Naive thymus-derived CD4-positive, alpha-beta T cell (primary cell): ENCODE measurements at regions not wholly inside any gene's neighbourhood (a gene's known extent, or its start where the extent isn't known, plus 50 kb on each side); places are given as distances from the start of the nearest gene placed in this dataset.

Experiments used
- ATAC-seq: fragments of 150-1000 bp; cut with Tn5 transposase; 2 replicates; pipeline ENCODE4 v1.10.0; 2021; ENCODE audit warnings: mild to moderate bottlenecking, moderate library complexity
- CTCF ChIA-PET: fragments of 350-600 bp; sonication (Branson Sonifier 250); formaldehyde crosslinking; loops from one replicate; lab custom pipeline; 2021; ENCODE audit warnings: antibody characterized with exemption; lab: Charles Lee
- POLR2A ChIA-PET: fragments of 350-600 bp; sonication (Branson Sonifier 250); formaldehyde crosslinking; loops from one replicate; lab custom pipeline; 2021; ENCODE audit warnings: antibody characterized with exemption, inconsistent platforms; lab: Charles Lee
- DNase-seq, 9 donors: peaks; one replicate each; pipeline versions ENCODE4 v3.0.0 to v3.0.0-alpha.2; 2020 to 2022; ENCODE audit warnings: mixed read lengths in 1 of 9
- H3K27ac ChIP-seq: one replicate; pipeline ENCODE4 v1.7.0; 2013; ENCODE audit warnings: mild to moderate bottlenecking, low read depth, low read length, moderate library complexity
- H3K27me3 ChIP-seq, 2 donors: one replicate each; pipeline ENCODE4 v1.7.0; 2013; ENCODE audit warnings: low read length in 2 of 2, mild to moderate bottlenecking in 2 of 2, moderate library complexity in 2 of 2; ENCODE audit not compliant: control insufficient read depth in 2 of 2, insufficient read depth in 2 of 2
- H3K36me3 ChIP-seq, 3 experiments: 1 replicate in 2 of 3; 2 replicates in 1 of 3; pipeline ENCODE4 v1.7.0; 2013; ENCODE audit warnings: low read length in 3 of 3, mild to moderate bottlenecking in 3 of 3, moderate library complexity in 1 of 3; ENCODE audit not compliant: insufficient read depth in 3 of 3, control insufficient read depth in 2 of 3
- H3K4me1 ChIP-seq, 2 donors: one replicate each; pipeline ENCODE4 v1.7.0; 2013; ENCODE audit warnings: low read length in 2 of 2, mild to moderate bottlenecking in 2 of 2, moderate library complexity in 1 of 2; ENCODE audit not compliant: control insufficient read depth in 2 of 2, insufficient read depth in 2 of 2
- H3K4me3 ChIP-seq: 2 replicates; pipeline ENCODE4 v1.7.0; 2013; ENCODE audit warnings: mild to moderate bottlenecking, low read length
- H3K9me3 ChIP-seq, 3 experiments: 1 replicate in 2 of 3; 2 replicates in 1 of 3; pipeline ENCODE4 v1.7.0; 2013; ENCODE audit warnings: low read length in 3 of 3; ENCODE audit not compliant: control insufficient read depth in 2 of 3
- H3K27ac Mint-ChIP-seq, 9 donors: one replicate each; pipeline ENCODE4 v1.8.0; 2020 to 2022; ENCODE audit warnings: mixed read lengths in 9 of 9, mild to moderate bottlenecking in 8 of 9, moderate library complexity in 5 of 9, inconsistent platforms in 2 of 9
- H3K27me3 Mint-ChIP-seq, 5 donors: one replicate each; pipeline ENCODE4 v1.8.0; 2021 to 2022; ENCODE audit warnings: mixed read lengths in 5 of 5, mild to moderate bottlenecking in 1 of 5
- H3K36me3 Mint-ChIP-seq, 5 donors: one replicate each; pipeline ENCODE4 v1.8.0; 2020 to 2022; ENCODE audit warnings: mixed read lengths in 5 of 5, mild to moderate bottlenecking in 3 of 5, inconsistent platforms in 1 of 5
- H3K4me1 Mint-ChIP-seq, 7 donors: one replicate each; pipeline ENCODE4 v1.8.0; 2020 to 2022; ENCODE audit warnings: mixed read lengths in 7 of 7, mild to moderate bottlenecking in 3 of 7, inconsistent platforms in 1 of 7
- H3K4me3 Mint-ChIP-seq, 10 donors: one replicate each; pipeline ENCODE4 v1.8.0; 2020 to 2022; ENCODE audit warnings: mild to moderate bottlenecking in 10 of 10, mixed read lengths in 10 of 10, moderate library complexity in 6 of 10, inconsistent platforms in 2 of 10
- H3K9me3 Mint-ChIP-seq, 11 donors: one replicate each; pipeline ENCODE4 v1.8.0; 2020 to 2022; ENCODE audit warnings: mixed read lengths in 11 of 11, mild to moderate bottlenecking in 4 of 11, inconsistent platforms in 1 of 11, moderate library complexity in 1 of 11
- intact Hi-C, 2 donors: fragments of 100-400 bp; cut with micrococcal nuclease; formaldehyde crosslinking; loops; one replicate each; pipeline ENCODE4 v1.15.1; 2023

DNA sequence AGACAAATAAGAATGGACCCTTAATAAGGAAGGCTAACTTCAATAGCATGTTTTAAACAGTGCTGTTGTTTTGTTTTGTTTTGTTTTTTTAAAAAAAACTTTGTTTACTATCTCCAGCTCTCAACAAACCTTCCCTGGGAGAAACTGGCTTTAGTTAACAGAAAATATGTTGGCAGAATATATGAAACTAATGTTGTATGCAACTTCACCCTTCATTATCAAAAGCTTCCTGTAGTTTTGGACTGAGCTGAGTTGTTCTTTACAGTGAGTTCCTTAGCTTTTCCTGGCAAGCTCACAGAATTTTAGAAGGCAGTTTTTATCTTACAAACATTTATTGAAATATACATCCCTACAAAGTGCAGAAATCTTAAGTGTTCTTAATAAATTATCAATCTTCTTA is 2480.7 kb upstream of the PCDH20 start:
- DNase-seq (no peak), ATAC-seq (no peak)
- Mint-ChIP-seq H3K9me3 (peaks cover 0 to 10% (median 2%) of the 10 kb centered on the region in 11 donors), H3K4me1 (no peaks in the 10 kb centered on the region), H3K36me3 (no peaks in the 10 kb centered on the region), H3K4me3 (no peak overlapping the region), H3K27ac (no peak overlapping the region), H3K27me3 (no peaks in the 10 kb centered on the region)
- H3K9me3 ChIP-seq: no peaks in the 10 kb centered on the region
- POLR2A ChIA-PET: no interaction called here
- no peaks in the 10 kb centered on the region for H3K4me1 ChIP-seq
- H3K36me3 ChIP-seq: no peaks in the 10 kb centered on the region
- intact Hi-C loops: no loop called here
- CTCF ChIA-PET: no interaction called here
- no peaks in the 10 kb centered on the region for H3K27me3 ChIP-seq
- H3K4me3 ChIP-seq: no peak overlapping the region
- no peak overlapping the region for H3K27ac ChIP-seq

GRCh38 chr13:63882052-63882451 is 2466.4 kb upstream of the PCDH20 start:
- no peaks in the 10 kb centered on the region for H3K9me3 ChIP-seq
- no peak for DNase-seq
- no peaks in the 10 kb centered on the region for H3K27me3 ChIP-seq
- ChIA-PET CTCF (no interaction called here), POLR2A (no interaction called here)
- H3K36me3 ChIP-seq: no peaks in the 10 kb centered on the region
- intact Hi-C loops: no loop called here
- H3K9me3 Mint-ChIP-seq: peaks cover 0 to 16% (median 8%) of the 10 kb centered on the region in 11 donors
- H3K4me1 ChIP-seq: no peaks in the 10 kb centered on the region
- no peaks in the 10 kb centered on the region for H3K36me3 Mint-ChIP-seq
- no peak overlapping the region for H3K4me3 Mint-ChIP-seq
- ATAC-seq: no peak
- H3K4me1 Mint-ChIP-seq: no peaks in the 10 kb centered on the region
- H3K27me3 Mint-ChIP-seq: no peaks in the 10 kb centered on the region
- no peak overlapping the region for H3K27ac Mint-ChIP-seq
- H3K27ac ChIP-seq: no peak overlapping the region
- H3K4me3 ChIP-seq: no peak overlapping the region

DNA sequence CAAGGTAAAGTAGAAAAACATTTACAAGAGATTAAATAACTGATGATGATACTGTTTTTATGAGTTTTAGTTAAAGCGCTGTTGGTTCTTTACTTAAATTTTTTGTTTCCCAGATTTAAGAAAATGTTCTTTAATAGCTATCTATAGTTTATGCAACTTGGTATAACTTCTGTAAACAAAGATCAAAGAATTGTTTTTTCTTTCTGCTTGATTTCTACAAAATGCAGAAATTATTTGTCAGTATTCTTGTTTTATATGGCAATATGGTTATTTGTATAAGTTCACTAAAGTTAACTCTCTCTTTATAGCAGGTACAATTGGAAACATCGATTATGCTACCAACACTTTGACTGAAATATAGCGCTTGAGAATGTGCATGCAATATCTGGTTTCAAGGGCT is 2465.1 kb upstream of the PCDH20 start:
- Histone ChIP-seq H3K4me1 (no peaks in the 10 kb centered on the region), H3K4me3 (no peak overlapping the region), H3K27ac (no peak overlapping the region), H3K36me3 (no peaks in the 10 kb centered on the region), H3K9me3 (no peaks in the 10 kb centered on the region), H3K27me3 (no peaks in the 10 kb centered on the region)
- Mint-ChIP-seq H3K4me3 (no peak overlapping the region), H3K27me3 (no peaks in the 10 kb centered on the region), H3K4me1 (no peaks in the 10 kb centered on the region), H3K27ac (no peak overlapping the region), H3K9me3 (peaks cover 0 to 19% (median 10%) of the 10 kb centered on the region in 11 donors), H3K36me3 (no peaks in the 10 kb centered on the region)
- no peak for DNase-seq
- POLR2A ChIA-PET: no interaction called here
- ATAC-seq: no peak
- intact Hi-C loops: no loop called here
- CTCF ChIA-PET: no interaction called here

DNA sequence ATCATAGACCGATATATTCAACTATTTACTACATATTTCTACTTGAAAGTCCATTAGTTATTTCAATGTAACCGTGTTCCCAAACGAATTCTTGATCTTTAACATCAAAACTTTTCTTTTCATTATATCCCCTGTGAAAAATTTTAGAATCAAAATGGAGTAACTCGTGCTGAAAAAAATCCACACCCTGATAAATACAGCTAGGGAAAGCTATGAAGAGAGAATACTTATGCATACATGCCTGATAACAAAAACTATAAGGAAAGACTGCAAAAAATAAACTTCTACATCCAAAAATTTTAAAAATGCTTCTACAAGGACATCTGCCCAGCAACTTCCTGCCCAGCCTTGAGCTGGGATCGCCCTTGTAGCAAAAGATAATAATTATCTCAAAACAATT is 2458.3 kb upstream of the PCDH20 start:
- H3K36me3 Mint-ChIP-seq: no peaks in the 10 kb centered on the region
- DNase-seq (no peak), ATAC-seq (no peak)
- Histone ChIP-seq H3K9me3 (peaks cover 0 to 2% (median 0%) of the 10 kb centered on the region in 3 experiments), H3K27me3 (no peaks in the 10 kb centered on the region), H3K4me1 (no peaks in the 10 kb centered on the region), H3K4me3 (no peak overlapping the region), H3K27ac (no peak overlapping the region), H3K36me3 (no peaks in the 10 kb centered on the region)
- ChIA-PET POLR2A (no interaction called here), CTCF (no interaction called here)
- no peak overlapping the region for H3K27ac Mint-ChIP-seq
- H3K9me3 Mint-ChIP-seq: peaks cover 0 to 21% (median 7%) of the 10 kb centered on the region in 11 donors
- H3K4me3 Mint-ChIP-seq: no peak overlapping the region
- no peaks in the 10 kb centered on the region for H3K4me1 Mint-ChIP-seq
- intact Hi-C loops: no loop called here
- no peaks in the 10 kb centered on the region for H3K27me3 Mint-ChIP-seq

DNA sequence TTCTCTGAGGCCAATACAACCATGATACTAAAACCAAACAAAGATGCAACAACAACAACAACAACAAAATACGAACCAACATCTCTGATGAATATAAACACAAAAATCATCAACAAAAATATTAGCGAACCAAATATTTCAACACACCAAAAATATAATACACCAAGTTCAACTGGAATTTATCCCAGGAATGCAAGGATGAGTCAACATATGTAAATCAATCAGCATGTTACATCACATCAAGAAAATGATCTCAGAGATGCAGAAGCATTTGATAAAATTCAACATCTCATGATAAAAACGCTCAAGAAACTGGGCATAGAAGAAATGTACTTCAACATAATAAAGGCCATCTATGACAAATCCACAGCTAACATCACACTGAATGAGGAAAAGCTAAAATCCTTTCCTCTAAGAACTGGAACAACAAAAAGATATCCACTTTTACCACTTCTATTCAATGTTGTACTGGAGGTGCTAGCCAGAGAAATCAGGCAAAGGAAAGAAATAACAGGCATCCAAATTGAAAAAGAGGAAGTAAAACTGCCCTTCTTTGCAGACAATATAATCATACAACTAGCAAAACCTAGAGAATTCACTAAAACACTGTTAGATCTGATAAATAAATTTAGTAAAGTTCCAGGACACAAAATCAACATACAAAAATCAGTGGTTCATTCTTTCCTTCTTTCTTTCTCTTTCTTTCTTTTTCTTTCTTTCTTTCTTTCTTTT is 2448.7 kb upstream of the PCDH20 start:
- Histone ChIP-seq H3K27ac (no peak overlapping the region), H3K9me3 (no peaks in the 10 kb centered on the region), H3K4me3 (no peak overlapping the region), H3K4me1 (no peaks in the 10 kb centered on the region), H3K36me3 (no peaks in the 10 kb centered on the region), H3K27me3 (no peaks in the 10 kb centered on the region)
- no peak for ATAC-seq
- Mint-ChIP-seq H3K4me1 (no peaks in the 10 kb centered on the region), H3K4me3 (no peak overlapping the region), H3K36me3 (no peaks in the 10 kb centered on the region), H3K9me3 (peaks cover 2 to 31% (median 7%) of the 10 kb centered on the region in 11 donors), H3K27me3 (no peaks in the 10 kb centered on the region), H3K27ac (no peak overlapping the region)
- intact Hi-C loops: no loop called here
- no peak for DNase-seq
- POLR2A ChIA-PET: no interaction called here
- CTCF ChIA-PET: no interaction called here

- no peaks in the 10 kb centered on the region for H3K36me3 ChIP-seq
- no peak overlapping the region for H3K27ac Mint-ChIP-seq
- H3K36me3 Mint-ChIP-seq: no peaks in the 10 kb centered on the region
- H3K4me1 ChIP-seq: no peaks in the 10 kb centered on the region
- H3K9me3 Mint-ChIP-seq: peaks cover 0 to 7% (median 0%) of the 10 kb centered on the region in 11 donors
- intact Hi-C loops: no loop called here
- no peak overlapping the region for H3K4me3 ChIP-seq
- ChIA-PET POLR2A (no interaction called here), CTCF (no interaction called here)
- H3K27me3 Mint-ChIP-seq: no peaks in the 10 kb centered on the region
- H3K27me3 ChIP-seq: no peaks in the 10 kb centered on the region
- no peaks in the 10 kb centered on the region for H3K9me3 ChIP-seq
- ATAC-seq: no peak
- no peak for DNase-seq
- no peaks in the 10 kb centered on the region for H3K4me1 Mint-ChIP-seq
- H3K4me3 Mint-ChIP-seq: no peak overlapping the region
- H3K27ac ChIP-seq: no peak overlapping the region
Measured at GRCh38 chr13:63855457-63856118, 2439.9 kb upstream of the PCDH20 start.

GRCh38 chr13:63853816-63854215 is 2438.2 kb upstream of the PCDH20 start:
- Mint-ChIP-seq H3K36me3 (no peaks in the 10 kb centered on the region), H3K27me3 (no peaks in the 10 kb centered on the region), H3K4me3 (no peak overlapping the region), H3K4me1 (no peaks in the 10 kb centered on the region), H3K27ac (no peak overlapping the region), H3K9me3 (peaks cover 0 to 7% (median 0%) of the 10 kb centered on the region in 11 donors)
- Histone ChIP-seq H3K4me1 (no peaks in the 10 kb centered on the region), H3K36me3 (no peaks in the 10 kb centered on the region), H3K9me3 (no peaks in the 10 kb centered on the region), H3K27me3 (no peaks in the 10 kb centered on the region), H3K27ac (no peak overlapping the region), H3K4me3 (no peak overlapping the region)
- DNase-seq (no peak), ATAC-seq (no peak)
- ChIA-PET CTCF (no interaction called here), POLR2A (no interaction called here)
- intact Hi-C loops: no loop called here
